Amygdala (tissue), 56 donors: ENCODE measurements at regions not wholly inside any gene's neighbourhood (a gene's known extent, or its start where the extent isn't known, plus 50 kb on each side); places are given as distances from the start of the nearest gene placed in this dataset.

ENCODE experiments used
- DNase-seq, 56 donors: peaks; one replicate each; lab custom pipeline; 2025; lab: John Stamatoyannopoulos, UW

DNA sequence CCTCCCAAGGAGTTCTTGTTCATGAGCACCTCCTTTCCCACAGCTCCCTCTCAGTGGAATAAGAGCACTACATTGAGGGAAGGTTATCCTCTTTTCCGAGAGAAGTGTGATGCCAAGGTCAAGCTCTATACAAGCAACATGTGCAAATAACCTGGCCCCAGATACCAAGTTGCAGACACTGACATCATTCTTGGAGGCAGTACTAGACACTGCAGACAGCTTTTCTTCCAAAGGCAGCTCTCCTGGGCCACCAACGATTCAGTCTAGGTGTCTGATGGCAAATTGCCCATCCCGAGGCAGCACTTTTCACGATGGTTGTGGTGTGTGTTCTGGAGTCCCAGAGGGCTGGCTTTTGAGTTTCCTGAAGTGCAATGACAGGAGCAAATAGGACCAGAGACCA lies 384.9 kb downstream of the TLL1 start:
- no peak for DNase-seq

DNA sequence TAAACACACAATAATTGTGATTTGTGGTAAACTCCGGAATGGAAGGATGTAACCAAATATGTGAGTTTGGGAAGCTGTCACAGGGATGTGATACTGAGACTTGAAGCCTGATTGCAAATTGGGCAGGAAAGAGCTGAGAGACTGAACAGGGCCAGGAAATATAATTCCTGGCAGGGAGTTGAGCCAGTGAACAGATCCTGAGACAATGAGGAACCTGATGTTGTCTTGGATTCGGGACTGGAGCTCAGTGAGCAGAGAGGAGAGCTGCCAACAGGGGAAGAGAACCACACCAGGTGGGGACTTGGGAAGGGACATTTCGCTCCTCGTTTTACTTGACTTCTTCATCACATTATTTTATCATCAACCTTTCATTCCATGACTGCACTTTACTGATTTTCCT lies 386.0 kb downstream of the TLL1 start:
- no peak for DNase-seq

DNA sequence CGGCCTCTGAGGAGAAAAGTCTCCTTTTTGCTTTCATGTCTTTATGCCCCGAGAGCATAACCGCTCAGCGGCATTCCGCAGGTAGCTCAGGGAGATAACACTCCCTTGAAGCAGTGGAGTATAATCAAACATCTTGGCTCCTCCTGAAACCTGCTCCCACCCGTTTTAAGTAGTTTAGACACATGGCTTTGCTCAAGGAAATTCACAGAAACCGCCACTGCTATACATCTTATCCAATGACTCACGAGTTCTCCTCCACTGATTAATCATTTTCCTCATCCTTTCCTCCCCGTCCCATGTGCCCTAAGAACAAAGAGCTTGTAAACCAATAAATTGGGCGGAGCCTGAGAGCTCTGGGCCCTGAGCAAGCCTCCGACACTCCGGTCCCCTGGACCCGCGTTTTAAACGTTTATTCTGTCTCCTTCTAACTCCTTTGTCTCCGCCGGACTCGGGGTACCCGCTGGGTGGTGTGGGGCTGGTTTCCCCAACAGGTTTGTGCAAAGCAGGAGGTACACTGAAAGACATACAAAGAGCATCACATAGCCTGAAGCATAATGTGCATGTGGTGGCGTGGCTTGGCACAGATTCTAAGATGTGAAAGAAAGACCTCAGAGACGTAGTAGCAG lies 401.2 kb downstream of the TLL1 start:
- no peak for DNase-seq

DNA sequence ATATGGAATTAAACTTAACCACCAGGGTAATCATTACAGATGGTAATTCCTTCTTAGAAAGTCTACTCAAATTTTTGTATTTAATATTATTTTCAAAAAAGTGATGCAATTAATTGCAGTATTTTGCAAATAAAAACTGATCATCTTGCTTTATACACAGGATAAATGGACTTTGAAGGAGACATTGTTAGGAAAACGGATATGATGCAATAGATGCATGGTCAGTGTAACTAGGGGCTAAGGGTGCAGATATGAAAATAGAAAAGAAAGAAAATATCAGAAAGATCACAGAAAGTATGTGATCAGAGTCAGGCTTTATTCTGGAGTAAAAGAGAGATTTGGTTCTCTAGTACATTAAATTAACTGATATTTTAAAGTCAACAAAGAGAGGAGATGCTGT lies 401.7 kb downstream of the TLL1 start:
- DNase-seq: no peak

DNA sequence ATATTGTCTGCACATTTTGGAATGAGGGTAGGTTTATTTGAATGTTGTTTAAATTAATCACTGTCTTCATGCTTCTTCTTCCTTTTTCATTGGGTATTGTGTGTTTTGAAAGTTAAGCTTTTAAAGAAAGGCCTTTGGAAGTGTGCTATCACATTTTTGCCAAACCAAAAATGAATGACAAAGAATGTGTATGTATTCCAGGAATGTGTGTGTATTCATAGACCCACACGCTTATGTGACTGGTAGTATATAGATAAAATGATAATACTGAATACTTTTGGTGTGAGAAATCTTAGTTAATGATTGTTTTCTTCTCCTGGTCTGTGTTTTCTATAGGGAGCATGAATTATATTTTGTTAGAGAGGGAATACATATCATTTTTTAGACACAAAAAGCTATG lies 404.4 kb downstream of the TLL1 start:
- DNase-seq: no peak

DNA sequence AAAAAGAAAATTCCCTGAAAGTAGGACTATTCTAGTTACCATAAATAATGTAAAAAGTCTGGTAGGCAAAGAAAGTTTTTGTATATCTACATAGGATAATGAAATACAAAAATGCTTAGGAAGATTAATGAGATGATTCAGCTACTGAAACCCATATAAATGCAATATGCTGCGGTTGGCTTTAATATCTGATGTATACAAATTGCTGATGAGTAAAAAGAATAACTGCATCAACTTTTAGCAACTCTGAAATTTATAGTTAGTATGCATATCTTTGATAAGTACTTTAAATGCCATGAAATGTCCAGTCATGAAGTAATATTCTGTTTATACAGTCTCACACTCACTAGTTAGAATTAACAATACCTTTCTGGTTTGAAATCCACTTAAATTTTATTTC lies 404.8 kb downstream of the TLL1 start:
- DNase-seq: no peak

DNA sequence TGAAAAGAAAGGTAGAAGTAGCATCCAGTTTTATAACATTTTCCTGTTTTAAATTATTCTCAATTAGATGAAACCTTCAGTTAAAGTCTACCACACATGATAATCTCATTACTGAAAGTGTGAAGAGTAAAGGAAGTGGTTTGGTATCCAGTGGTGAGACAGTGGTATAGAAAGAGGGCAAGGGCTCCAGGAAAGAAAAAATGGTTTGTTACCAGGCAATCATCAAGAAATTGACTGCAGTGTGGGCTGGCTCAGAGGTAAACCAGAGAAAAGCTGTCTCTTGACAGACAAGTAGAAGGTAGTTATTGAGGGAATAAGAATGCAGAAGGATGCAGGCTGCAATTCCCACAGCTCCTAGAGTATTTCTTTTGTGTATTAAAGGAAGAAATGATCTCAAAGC lies 406.2 kb downstream of the TLL1 start:
- no peak for DNase-seq

DNA sequence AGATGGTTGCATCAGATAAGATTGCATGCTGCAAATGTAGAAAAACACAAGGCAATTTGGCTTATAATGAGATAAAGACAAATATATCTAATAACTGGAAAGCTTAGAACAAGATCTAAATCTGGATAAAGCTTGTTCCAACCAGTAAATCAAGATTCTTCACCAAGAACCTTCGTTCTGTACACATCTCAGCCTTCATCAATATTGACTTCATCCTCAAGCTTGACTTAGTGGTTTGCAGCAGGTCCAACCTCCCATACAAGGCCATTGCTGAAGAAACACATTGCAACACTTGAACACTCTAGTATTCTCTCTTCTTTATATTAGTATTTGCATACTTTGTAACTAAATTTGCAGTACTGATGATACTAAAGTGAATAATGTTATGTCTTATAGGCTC lies 407.6 kb downstream of the TLL1 start:
- no peak for DNase-seq

DNA sequence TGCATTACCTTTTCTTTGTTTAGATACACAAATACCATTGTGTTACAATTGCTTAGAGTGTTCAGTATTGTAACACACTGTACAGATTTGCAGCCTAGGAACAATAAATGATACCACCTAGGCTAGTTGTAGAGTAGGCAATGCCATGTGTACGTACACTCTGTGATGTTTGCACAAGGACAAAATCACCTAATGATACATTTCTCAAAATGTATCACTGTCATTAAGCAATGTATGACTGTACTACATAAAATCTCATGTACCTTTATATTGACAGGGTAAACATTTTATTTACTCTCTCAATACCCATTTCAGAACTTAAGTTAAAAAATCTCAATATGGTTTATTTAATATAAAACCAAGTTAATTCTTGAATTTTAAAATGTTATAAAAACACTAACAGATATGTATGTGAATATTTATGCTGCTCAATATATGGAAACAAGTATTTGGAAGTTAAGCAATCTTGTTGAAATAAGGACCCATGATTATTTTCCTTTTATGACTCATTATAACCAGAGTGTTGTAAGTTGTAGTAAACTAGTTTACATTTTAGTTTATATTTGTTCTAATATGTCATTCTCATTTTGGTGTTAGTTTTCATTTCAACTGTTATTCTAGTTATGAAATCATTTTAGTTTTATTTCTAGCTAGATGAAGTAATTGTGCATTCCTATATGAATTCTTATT lies 409.2 kb downstream of the TLL1 start:
- DNase-seq: no peak

DNA sequence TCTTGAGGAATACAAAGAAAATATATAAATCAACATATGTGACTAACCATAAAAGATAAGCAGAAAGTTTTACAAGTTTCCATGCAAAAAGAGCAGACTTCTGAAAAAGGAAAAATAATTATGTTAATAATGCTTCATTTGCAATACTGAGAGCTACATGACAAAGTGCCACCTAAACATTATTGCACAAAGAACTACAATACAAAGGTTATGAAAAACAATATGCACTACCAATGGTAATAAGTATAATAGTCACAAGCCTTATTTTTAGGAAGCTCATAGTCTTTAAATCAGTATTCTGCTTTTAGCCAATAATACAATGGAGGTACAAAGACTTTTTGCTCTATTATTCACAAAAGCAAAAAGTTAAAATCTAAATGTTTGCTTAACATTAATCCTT lies 411.2 kb downstream of the TLL1 start:
- no peak for DNase-seq

DNA sequence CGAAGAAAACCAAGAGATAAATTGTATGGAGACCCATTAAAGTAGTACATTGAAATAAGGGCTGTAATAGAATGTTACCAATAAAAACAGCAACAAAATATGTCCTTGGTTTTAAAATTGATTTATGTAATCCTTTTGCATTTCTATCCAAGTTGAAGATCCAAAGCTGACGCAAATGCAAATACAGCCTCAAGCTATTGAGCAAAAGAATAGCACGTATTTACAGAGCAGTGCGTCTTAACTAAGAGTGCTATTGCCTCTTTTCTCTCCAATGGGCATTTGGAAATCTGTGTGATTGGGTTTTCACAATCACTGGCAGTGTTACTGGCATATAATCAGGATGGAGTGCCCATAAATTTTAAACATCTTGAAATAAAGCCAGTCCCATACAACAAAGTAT lies 417.4 kb downstream of the TLL1 start:
- DNase-seq: no peak

DNA sequence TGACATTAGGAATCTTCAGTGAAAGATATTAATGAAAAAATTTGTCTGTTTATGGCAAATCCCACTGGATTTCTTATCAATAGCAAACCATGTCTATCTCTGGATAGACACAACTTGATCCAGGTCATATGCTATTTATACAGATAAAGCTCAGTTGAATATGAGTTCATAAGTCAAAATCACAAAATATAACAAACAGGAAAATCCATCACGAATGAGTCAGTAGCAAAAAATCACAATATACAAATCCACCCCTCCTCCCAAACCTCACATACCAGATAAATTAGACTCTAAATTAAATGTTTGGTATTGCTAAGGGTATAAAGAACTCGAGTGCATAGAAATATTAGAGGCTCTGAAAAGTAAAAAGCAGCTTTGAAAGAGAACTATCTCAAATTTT lies 420.5 kb downstream of the TLL1 start:
- no peak for DNase-seq

DNA sequence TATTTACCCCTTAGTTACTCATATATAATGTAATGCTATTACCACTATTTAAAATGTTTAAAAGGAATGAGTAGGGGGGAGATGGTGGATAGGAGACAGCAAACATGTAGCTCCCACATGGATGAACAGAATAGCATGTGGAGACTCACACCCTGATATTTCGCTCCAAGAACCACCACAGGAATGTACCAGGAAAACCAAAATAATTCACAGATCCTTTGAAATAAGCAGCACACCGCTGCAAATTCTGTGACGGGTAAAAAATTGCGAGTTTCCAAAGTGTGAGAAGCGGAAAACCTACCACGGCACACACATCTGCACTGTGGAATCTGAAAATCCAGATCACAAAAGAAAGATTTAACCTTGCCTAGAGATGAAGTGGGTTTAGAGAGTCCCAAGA lies 428.2 kb downstream of the TLL1 start:
- no peak for DNase-seq

DNA sequence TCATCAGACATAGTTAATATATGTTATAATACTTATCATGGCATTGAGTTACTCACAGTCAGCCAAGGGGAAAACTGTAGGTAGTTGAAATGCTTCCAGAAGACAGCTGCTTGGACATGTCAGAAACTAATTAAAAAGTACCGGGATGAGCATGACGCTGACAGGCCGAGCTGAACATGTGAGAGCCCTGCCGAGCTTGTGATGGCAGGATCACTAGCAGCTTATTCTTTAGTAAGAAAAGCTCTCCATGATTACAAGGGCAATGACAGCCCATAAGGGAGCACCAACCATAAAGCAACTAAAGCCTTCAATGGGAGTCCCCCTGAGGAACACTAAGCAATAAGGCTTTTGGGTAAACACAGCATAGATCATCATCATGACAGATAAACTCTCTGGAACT lies 435.6 kb downstream of the TLL1 start:
- no peak for DNase-seq

DNA sequence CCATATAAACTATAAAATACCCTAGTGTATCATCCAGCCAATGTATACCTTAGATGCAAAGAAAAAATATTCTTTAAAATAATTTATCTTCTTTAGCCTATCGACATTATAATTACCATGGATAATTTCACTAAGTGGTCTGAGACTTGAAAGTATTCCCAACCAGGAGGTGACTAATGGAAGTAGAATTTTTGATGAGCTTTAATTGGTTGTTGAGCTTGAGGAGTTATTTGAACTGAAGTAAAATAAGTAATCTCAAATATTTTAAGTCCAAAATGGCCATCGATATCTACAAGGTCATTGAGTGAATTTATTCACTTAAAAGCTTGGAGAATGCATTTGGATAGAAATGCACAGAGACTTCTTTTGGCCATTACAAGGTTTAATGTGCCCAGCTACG lies 436.2 kb downstream of the TLL1 start:
- DNase-seq: no peak

DNA sequence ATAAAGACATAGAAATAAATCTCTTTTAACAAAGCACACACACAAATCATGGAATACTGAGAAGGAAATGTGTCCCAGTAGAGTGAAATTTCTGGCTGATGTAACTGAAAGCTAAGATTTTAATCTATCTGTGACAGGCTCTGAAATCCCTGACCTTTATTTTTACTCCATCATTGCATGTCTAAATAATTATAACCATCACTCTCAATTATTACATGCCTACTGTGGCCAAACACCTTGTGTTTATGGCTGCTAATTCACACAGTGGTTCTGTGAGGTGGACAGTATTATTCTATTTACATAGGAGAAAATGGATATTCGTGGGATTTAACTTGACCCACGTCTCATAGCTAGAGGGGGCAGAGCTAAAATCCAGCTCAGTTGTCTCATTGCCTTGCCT lies 438.1 kb downstream of the TLL1 start:
- DNase-seq: no peak

DNA sequence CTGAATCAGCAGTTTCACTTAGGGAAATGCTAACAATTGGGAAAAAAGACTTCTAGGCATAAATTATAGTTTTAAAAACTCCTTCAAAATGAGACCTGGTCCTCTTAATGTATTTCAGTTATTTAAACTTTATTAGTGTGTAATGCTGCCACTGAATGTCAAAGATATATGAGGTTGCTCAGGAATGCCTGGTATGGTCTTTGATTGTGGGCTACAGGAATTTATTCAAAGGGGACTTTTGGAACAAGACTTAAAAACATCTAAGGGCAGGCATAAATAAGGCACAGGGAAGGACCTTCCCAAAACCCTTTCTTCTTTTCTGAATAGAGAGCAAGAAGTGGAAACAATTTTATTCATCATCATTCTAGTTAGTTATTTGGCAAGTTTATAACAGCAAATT lies 439.1 kb downstream of the TLL1 start:
- DNase-seq: no peak

DNA sequence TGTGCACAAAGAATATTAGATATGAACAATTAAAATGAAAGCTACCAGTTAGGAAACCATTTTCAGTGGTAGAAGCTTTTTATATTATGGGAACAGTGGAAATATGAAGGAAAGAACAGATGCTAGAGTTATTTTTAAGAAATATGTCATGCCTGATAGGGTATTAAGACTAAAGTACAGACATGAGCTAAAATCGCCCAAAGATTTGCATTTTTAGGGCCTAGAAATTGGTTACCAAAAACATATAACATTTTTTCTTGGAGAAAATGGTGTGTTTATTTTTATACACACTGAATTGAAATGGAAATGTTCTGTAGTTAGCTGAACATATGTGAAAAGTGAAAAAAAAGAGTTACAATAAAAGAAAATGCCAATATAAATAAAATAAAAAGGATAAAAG lies 441.9 kb downstream of the TLL1 start:
- DNase-seq: no peak

DNA sequence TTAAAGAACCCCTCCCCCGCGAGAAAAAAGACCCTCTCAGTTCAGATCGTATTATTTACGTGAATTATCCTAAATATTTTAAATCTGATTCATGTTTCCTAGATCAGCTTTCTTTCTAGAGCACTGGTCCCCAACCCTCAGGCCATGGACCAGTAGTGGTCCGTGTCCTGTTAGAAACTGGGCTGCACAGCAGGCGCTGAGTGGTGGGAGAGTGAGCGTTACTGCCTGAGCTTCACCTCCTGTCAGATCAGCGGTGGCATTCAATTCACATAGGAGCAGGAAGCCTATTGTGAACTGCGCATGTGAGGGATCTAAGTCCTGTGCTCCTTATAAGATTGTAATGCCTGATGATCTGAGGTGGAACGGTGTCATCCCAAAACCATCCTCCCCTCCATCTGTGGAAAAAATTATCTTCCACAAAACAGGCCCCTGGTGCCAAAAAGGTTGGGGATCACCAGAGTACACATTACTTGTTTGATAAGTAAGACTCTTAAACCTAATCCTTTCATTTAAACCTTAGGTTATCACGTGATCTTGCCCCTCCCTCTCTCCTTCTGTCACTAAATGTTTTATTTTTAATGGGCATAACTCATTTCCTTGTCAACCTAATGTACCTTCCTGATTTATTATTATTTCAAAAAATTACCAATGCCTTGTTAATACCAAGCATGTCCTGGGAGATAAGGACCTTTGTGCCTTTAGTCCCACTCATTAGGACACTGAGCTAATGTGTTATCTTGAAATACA lies 442.9 kb downstream of the TLL1 start:
- DNase-seq: no peak

DNA sequence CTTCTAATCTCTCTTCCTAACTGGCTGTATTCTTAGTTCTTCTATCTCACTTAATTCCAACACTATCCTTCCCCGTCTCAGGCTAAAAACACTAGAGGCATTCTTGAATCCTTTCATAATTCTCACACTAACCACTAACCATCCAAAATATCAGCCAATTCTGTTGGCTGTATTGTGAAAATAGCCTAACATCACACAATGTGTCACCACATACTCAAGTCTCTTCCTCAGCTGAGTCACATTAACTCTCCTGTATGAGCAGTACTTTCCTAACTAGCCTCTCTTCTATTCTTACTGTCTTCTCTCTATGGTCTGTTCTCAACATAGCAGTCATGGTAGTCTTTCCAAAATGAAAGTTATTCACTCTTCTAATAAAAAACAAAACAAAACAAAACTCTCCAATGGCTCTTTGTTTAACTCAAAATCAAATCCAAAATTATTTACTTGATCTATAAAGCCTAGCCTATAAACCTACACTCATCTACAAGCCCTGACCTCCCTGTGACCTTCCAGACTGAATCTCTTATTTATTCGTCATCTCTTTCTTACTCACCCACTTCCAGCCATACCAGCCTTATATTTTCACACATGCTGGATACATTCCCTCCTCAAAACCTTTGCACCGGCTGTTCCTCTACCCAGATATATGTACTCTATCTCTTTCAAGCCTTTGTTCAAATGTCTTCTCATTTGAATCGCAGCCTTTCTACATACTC lies 445.9 kb downstream of the TLL1 start:
- no peak for DNase-seq

DNA sequence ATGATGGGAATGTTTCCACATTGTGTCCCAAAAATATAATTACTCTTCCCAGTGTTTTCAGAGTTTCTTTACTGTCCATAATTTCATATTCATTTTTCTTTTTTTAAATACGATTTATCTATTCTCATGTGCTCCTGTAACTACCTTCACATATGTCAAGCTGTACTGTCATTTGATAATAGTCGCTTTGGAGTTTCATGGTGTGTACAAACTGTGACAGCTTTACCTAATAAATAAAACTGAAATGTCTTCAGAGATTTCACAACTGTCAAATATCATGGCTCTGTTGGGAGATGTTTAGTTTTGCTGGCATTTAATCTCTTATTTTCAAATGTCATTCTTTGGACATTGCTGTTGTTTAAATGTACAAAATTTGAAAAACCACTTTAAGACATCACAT lies 450.2 kb downstream of the TLL1 start:
- DNase-seq: no peak
